HG02678 (cell line): ENCODE measurements at regions not wholly inside any gene's neighbourhood (a gene's known extent, or its start where the extent isn't known, plus 50 kb on each side); places are given as distances from the start of the nearest gene placed in this dataset.
A peak's percentile ranks its signal among the peaks of the same experiment; 100 is the strongest.
"Not testable (repeated sequence)": the region's sequence is repeated elsewhere in the genome, so short reads cannot be mapped to it uniquely, and the experiment has no call there.

ENCODE experiments used
- ATAC-seq: cut with Tn5 transposase; IDR thresholded peaks from one replicate; pipeline ENCODE4 v1.9.1; 2021; ENCODE audit warnings: mild to moderate bottlenecking, moderate library complexity; ENCODE audit not compliant: unreplicated experiment

- no peak for ATAC-seq
These were observed 201.0 kb upstream of the NABP1 start for GRCh38 chr2:191476901-191477300.

- ATAC-seq = no peak
These were observed 198.9 kb upstream of the NABP1 start for GRCh38 chr2:191478799-191479679.

- peak; percentile 93 for ATAC-seq
These were observed 198.3 kb upstream of the NABP1 start for GRCh38 chr2:191479680-191480023.

- no peak for ATAC-seq
These were observed 196.4 kb upstream of the NABP1 start for GRCh38 chr2:191481305-191482070.

GRCh38 chr2:191483117-191483516 is 194.8 kb upstream of the NABP1 start:
- ATAC-seq = no peak

DNA sequence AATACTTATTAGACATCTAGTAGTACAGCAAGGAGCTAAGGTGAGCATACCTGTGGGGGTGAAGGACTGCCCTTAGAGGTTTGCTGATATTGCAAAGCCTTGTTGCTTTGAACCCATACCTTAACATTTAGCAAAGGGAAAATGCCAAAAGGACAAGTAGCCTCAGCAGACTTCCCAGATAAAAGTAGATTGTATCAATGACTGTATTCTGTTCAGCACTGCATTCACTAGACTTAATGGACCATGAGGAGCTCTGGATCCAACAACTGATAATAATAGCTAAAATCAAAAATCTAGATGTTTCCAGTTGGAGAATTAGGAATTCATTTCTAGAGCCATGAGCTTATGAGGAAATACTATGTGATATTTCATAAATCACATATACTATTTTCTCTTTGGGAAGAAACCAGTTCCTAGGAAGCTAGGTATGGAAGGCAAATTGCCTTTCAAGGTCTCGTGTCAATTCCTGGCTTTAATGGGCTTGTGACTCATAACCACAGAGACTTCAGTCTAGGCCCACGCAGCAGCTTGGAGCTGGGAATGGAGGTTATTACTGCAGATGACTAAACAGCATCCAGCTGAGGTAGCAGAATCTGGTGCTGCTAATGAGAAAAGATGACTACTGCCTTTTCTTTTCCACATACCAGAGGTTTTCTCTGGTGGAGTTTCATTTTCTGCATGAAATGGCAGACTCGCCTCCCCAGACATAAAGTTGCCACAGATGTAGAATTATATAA is 191.2 kb upstream of the NABP1 start:
- ATAC-seq = no peak

- ATAC-seq = no peak
These were observed 189.8 kb upstream of the NABP1 start for GRCh38 chr2:191488135-191488534.

GRCh38 chr2:191489177-191489576 is 188.8 kb upstream of the NABP1 start:
- ATAC-seq = no peak

DNA sequence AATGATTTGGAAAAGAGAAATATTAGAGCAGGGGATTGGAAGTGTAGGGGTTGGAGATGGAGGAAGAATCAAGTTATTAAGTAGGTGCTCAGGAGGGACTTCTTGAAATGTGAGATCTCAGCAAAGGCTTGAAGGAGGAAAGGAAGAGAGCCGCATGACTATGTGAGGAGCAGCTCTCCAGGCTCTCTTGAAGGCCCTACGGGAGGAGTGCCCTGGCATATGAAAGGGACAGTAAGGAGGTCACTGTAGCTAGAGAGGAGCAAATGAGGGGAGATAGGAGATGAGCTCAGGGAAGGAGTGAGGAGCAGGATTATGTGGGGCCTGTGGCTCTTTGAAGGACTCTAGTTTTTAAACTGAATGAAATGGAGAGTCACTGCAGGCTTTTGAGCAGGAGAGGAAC is 181.1 kb upstream of the NABP1 start:
- ATAC-seq = no peak

GRCh38 chr2:191497822-191498221 is 180.1 kb upstream of the NABP1 start:
- ATAC-seq = no peak

DNA sequence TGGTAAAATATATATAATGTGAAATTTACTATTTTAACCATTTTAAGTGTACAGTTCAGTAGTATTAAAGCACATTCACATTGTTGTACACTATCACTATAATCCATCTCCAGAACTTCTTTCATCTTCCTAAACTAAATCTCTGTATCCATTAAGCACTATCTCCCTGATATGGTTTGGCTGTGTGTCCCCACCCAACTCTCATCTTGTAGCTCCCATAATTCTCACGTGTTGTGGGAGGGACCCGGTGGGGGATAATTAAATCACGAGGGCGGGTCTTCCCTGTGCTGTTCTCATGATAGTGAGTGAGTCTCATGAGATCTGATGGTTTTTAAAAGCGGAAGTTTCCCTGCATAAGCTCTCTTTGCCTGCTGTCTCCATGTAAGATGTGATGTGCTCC is 178.9 kb upstream of the NABP1 start:
- ATAC-seq = no peak

- ATAC-seq = no peak
These were observed 177.9 kb upstream of the NABP1 start for GRCh38 chr2:191499874-191500565.

DNA sequence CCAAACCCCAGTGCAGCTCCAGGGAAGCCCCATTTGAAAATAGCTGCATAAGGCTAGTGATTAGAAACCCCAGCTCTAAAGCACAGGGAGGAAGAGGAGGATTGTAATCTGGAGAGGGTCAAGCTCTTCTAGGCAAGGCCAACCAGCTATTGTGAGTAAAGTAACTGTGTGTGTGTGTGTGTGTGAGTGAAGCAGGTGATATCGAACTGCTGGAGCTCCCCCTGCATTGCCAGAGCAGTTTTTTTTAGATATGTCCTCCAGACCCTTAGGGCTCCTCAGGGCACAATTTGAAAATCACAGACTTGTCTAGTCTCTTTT is 177.4 kb upstream of the NABP1 start:
- no peak for ATAC-seq

DNA sequence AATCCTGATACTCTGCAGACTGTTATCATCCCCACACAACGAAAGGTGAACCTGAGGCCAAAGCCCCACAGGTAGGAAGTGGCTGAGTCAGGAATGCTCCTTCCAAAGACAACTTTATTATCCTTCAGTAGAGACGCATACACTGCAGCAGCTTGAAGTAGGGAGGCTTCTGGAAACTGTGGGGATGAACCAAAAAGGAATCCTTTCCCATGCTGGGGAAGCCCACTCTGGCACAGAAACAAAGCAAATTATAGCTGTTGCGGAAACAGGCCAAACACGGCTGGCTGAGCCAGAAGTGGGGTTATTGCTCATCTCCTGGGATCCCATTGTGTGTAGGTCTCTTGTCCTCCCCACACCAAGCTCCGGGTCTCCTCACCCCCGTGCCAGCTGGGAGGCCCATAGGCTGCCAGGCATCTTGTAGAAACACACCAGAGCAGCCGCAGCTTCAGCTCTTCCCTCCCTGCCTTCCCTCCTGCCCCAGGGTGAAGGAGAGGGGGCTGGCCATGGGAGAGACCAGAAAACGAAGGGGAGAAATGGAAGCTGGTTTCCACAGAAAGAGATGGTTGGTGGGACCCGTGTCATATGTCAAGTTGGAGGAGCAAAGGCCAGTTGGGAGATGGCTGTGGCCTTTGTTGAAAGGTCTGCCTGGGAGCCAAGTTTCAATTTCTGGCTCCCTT is 176.9 kb upstream of the NABP1 start:
- no peak for ATAC-seq

DNA sequence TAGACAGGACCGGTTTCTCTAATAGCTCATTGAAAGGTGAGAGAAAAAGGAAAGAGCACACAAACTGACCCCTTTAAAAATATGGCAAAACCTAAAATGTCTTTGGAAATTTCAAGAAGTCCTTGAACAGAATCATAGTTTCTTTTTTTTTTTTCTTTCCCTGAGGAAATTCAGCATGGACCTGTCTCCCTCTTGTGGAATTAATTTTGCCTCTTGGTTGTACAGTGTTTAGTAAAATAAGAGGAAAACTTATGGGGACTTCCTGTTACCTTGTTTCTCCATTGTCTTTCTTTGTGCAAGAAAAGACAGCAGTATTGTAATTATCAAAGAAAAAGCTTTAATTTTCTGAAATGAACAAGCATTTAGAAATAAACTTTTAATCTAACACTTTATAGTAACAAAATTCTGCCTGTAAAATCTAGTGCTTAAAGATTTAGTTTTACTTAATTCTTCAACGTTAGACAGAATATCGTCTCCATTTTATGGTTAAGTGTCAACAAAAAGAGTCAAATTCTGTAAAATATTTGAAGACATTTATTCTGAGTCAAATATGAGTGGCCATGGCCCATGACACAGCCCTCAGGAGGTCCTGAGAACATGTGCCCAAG is 176.3 kb upstream of the NABP1 start:
- no peak for ATAC-seq

- ATAC-seq = no peak
These were observed 171.4 kb upstream of the NABP1 start for GRCh38 chr2:191506515-191506914.

- not testable (repeated sequence) for ATAC-seq
These were observed 170.6 kb upstream of the NABP1 start for GRCh38 chr2:191507252-191507853.

DNA sequence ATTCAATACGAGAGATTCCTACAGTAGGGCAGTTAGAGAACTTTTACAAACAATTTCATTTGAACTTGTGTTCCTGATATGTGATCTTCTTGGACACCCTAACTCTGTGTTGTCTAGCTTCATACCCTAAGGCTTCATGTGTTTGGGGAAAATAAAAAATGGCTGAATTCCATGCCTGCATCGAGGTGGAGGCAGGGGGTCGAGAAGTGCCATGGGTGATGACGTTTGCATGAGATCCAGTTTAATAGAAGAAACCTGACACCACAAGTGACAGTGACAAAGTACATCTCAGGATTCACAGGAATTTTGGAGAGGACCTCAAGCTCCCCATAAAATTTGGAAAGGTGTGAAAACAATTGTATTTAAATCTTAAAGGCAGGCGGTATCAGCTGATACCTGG is 169.2 kb upstream of the NABP1 start:
- ATAC-seq = no peak

- no peak for ATAC-seq
These were observed 165.6 kb upstream of the NABP1 start for GRCh38 chr2:191512216-191512835.
